HEK293T (cell line): ENCODE measurements at regions not wholly inside any gene's neighbourhood (a gene's known extent, or its start where the extent isn't known, plus 50 kb on each side); places are given as distances from the start of the nearest gene placed in this dataset.

ENCODE experiments used
- FOXK2 ChIP-seq: fragments of 450-650 bp; IDR thresholded peaks from 2 replicates; pipeline ENCODE4 v1.6.1; 2016; ENCODE audit warnings: mild to moderate bottlenecking
- HDGF ChIP-seq: fragments of 450-650 bp; IDR thresholded peaks from 2 replicates; pipeline ENCODE4 v1.6.1; 2017; ENCODE audit warnings: antibody characterized with exemption, borderline replicate concordance
- L3MBTL2 ChIP-seq: fragments of 450-650 bp; conservative IDR thresholded peaks from 2 replicates; pipeline ENCODE4 v1.6.1; 2016; ENCODE audit warnings: mild to moderate bottlenecking
- TARDBP ChIP-seq: fragments of 450-650 bp; IDR thresholded peaks from 2 replicates; pipeline ENCODE4 v1.6.1; 2016

DNA sequence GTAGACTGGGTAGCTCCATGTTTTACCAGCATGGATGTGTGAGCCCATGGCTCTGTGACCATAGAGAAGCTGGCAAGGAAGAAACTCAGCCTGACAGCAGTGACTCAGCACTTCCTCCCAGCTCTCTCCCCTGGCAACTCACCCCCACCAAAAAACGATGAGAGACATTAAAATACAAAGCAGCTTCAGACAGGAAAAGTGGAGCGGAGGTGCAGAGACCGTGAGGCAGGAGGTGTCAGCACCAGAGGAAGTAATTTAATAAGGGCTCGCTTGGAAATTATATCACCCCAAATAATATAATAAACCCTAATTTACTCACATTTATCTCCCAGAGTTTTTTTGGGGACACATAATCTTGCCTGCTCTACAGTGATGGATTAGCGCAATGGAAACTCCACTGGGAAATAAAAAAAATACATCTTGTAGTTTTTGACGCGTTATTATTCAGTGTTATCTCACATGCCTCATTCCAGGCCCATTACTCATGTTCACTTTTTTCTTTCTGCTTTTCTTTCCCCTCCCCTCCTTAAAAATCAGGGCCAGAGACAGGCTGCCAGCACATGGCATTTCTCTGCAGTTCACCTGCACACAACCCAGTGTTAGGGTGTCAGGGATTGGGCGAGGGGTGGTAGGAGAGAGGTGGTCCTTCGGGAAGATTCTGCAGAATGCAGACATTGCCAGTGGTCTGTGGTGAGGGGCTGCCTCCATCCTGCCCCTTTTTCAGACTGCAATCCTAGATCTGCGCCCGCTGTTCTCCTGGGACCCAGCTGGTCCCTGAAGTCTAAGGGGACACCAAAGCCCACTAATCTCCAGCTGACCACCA is 170.8 kb downstream of the BUD13 start:
- TF ChIP-seq L3MBTL2 (no peak), HDGF (no peak), FOXK2 (no peak), TARDBP (no peak)
